AG09309 (cell line): ENCODE measurements at regions not wholly inside any gene's neighbourhood (a gene's known extent, or its start where the extent isn't known, plus 50 kb on each side); places are given as distances from the start of the nearest gene placed in this dataset.

Experiments
- DNase-seq: peaks from one replicate; pipeline ENCODE4 v3.0.0-alpha.2; 2010; ENCODE audit warnings: low read depth
- H3K4me3 ChIP-seq: 2 replicates; pipeline ENCODE4 v1.5.1; 2011; ENCODE audit warnings: mild to moderate bottlenecking, low read depth, low read length, moderate library complexity; ENCODE audit not compliant: control insufficient read depth
- TF ChIP-seq, protein P1 (sequence below): IDR thresholded peaks from 2 replicates; pipeline ENCODE4 v1.5.1; 2011; ENCODE audit warnings: mild to moderate bottlenecking, low read depth, low read length, inconsistent platforms; ENCODE audit not compliant: insufficient read depth, control insufficient read depth; ENCODE audit errors: missing control alignments

DNA sequence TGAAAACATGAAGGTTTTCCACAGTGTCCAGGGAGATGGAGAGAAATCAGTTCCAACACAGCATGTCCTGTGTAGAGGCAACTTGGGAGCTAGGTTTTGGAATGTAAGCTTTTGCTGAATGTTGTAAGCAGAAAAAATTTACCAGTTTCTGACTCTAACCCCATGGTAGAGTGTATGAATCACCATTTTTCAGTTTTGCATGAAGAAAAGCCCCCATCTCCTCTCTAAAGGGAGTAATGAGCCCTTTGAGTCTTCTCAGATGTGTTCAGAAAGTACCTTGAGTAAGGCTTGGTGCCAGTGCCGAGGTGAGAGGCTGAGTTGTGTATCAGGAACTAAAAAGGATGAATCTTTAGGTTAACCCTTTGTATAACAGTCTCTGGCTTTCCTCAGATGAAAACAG lies 96.2 kb downstream of the ADRB2 start:
- no peak for DNase-seq
- TF ChIP-seq, protein P1, sequence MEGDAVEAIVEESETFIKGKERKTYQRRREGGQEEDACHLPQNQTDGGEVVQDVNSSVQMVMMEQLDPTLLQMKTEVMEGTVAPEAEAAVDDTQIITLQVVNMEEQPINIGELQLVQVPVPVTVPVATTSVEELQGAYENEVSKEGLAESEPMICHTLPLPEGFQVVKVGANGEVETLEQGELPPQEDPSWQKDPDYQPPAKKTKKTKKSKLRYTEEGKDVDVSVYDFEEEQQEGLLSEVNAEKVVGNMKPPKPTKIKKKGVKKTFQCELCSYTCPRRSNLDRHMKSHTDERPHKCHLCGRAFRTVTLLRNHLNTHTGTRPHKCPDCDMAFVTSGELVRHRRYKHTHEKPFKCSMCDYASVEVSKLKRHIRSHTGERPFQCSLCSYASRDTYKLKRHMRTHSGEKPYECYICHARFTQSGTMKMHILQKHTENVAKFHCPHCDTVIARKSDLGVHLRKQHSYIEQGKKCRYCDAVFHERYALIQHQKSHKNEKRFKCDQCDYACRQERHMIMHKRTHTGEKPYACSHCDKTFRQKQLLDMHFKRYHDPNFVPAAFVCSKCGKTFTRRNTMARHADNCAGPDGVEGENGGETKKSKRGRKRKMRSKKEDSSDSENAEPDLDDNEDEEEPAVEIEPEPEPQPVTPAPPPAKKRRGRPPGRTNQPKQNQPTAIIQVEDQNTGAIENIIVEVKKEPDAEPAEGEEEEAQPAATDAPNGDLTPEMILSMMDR = no peak

DNA sequence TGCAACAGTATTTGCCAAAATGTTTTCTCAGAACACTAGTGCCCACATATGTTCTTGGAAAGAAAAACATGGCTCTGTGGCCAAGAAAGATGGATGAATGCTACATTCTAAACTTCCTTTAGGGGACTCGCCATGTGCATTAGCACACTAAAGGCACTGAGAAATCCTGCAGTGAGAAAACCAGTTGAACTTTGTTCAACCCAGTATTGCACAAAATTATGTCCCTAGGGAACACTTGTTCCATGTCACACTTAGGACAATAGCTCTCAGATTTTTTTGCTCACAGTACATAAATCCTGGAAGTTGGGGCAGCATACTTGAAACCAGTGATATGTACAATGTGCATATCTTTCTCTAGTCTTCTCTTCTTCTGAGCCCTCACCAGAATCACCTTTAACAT lies 96.6 kb downstream of the ADRB2 start:
- DNase-seq = no peak
- TF ChIP-seq, protein P1 = no peak
- no peak overlapping the region for H3K4me3 ChIP-seq

More for the DNA sequence above, 96.2 kb downstream of the ADRB2 start:
- H3K4me3 ChIP-seq = no peak overlapping the region

DNA sequence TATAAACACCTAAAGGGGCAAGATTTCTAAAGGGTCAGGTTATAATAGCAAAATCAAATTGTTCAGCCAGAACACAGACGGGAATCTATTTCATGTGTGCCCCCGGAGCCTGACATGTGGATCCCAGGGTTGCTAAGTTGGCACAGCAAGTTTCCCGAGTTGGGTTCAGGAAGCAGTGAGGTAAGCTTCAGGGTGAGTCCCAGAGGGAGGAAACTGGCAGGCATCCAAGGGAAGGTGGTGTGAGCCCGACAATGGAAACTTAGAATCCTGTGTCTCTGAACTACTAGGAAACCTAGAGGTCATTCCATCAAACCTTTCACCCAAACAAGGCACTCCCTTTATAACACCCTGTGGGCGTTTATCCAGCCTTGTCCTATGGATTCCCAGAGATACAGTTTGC lies 98.4 kb downstream of the ADRB2 start:
- DNase-seq = no peak
- TF ChIP-seq, protein P1 = no peak
- no peak overlapping the region for H3K4me3 ChIP-seq

DNA sequence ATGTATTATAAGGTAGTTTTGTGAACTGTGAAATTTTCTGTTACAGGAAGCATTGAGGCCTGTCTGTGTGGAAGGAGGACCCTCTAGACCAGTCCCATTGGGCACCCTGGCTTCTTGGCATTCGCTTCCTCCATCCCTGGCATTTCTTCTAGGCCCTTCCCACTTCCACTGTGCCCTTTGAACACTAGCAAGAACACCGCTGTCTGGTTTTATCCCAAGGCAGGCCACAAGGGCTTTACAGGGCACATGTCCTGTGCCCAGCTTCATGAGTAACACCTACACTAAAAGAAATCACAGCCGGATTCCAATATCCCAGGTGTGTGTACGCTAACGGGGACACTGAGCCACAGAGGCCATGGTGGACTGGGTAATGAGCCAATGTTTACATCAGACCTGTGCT lies 99.8 kb downstream of the ADRB2 start:
- H3K4me3 ChIP-seq = no peak overlapping the region
- TF ChIP-seq, protein P1 = no peak
- DNase-seq = no peak

DNA sequence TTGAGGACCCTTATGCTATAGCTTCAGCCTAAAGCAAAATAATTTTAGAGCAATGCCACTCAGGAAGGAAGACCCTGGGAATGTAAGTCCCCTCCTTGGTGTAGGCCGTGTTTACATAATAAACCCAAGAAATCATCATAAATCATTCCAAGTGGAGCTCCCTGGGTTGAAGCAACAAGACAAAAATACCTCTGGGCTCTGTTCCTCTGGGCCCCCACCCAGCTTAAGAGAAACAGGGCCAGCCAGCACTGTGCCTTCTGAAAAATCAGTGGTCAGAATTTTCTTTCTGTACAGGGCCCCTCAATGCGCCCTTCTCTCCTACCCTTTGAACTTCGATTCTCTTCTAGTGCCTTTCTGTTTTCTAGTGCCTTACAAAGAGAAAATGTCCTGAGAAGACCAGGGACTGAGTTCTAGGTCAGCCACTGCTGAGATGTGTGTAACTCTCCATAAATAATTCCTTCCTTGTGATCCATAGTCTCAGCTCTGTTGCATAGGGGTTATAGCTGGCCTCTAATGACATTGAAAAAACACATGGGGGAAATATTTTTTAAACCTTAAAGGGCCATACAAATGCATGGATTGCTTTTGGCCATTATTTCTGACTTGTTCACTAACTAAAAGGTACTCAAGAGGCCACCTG lies 101.0 kb downstream of the ADRB2 start:
- TF ChIP-seq, protein P1 = no peak
- no peak for DNase-seq
- H3K4me3 ChIP-seq = no peak overlapping the region

DNA sequence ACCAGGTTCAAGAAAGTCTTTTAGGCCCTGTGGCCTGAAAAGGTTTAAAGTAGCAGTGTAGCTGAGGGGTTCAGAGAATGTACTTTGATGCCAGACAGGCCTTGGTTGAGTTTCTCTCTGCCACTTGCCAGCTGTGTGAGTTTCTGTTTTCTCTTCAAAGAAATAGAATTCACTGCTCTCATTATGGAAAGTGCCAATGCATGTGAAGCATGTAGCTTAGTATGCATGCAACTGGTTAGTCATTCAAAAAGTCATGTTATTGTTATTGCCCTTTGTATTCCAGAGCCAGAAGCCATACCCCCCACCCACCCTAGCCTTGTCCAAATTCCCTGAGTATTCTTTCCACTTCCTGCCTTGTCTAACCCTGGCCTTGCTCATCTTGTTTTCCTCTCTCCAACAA lies 101.7 kb downstream of the ADRB2 start:
- DNase-seq = no peak
- TF ChIP-seq, protein P1 = no peak
- H3K4me3 ChIP-seq = no peak overlapping the region
